Mesendoderm (in vitro differentiated cells): ENCODE measurements at regions not wholly inside any gene's neighbourhood (a gene's known extent, or its start where the extent isn't known, plus 50 kb on each side); places are given as distances from the start of the nearest gene placed in this dataset.

Experiments
- DNase-seq: peaks from one replicate; pipeline ENCODE4 v3.0.0; 2013
- H2AK5ac ChIP-seq: 2 replicates; pipeline ENCODE4 v1.6.1; 2013; ENCODE audit warnings: low read length, inconsistent platforms
- H2BK120ac ChIP-seq: 2 replicates; pipeline ENCODE4 v1.6.1; 2013; ENCODE audit warnings: low read depth, mild to moderate bottlenecking, low read length, moderate library complexity, mixed read lengths
- H2BK15ac ChIP-seq: replicated peaks from 2 replicates; pipeline ENCODE4 v1.6.1; 2013; ENCODE audit warnings: low read depth, mild to moderate bottlenecking, moderate library complexity
- H2BK5ac ChIP-seq: 2 replicates; pipeline ENCODE4 v1.6.1; 2013; ENCODE audit warnings: low read length, inconsistent platforms
- H3K18ac ChIP-seq: 2 replicates; pipeline ENCODE4 v1.6.1; 2013; ENCODE audit warnings: mild to moderate bottlenecking, low read length, mixed read lengths
- H3K23ac ChIP-seq: one replicate; pipeline ENCODE4 v1.6.1; 2013; ENCODE audit warnings: low read length
- H3K27ac ChIP-seq: 2 replicates; pipeline ENCODE4 v1.5.1; 2013; ENCODE audit warnings: low read depth, mild to moderate bottlenecking, inconsistent platforms, low read length, moderate library complexity
- H3K27me3 ChIP-seq: 2 replicates; pipeline ENCODE4 v1.6.1; 2013; ENCODE audit warnings: low read length, control low read depth, mild to moderate bottlenecking, inconsistent platforms; ENCODE audit not compliant: insufficient read depth, poor library complexity
- H3K36me3 ChIP-seq: 2 replicates; pipeline ENCODE4 v1.6.1; 2013; ENCODE audit warnings: low read length, inconsistent platforms; ENCODE audit not compliant: control insufficient read depth, insufficient read depth
- H3K4ac ChIP-seq: one replicate; pipeline ENCODE4 v1.6.1; 2013; ENCODE audit warnings: low read depth, mild to moderate bottlenecking, low read length, moderate library complexity
- H3K4me1 ChIP-seq: 2 replicates; pipeline ENCODE4 v1.6.1; 2013; ENCODE audit warnings: low read depth, low read length, inconsistent platforms; ENCODE audit not compliant: control insufficient read depth
- H3K4me2 ChIP-seq: 2 replicates; pipeline ENCODE4 v1.6.1; 2013; ENCODE audit warnings: low read length
- H3K4me3 ChIP-seq: 2 replicates; pipeline ENCODE4 v1.5.1; 2013; ENCODE audit warnings: mild to moderate bottlenecking, low read length
- H3K56ac ChIP-seq: one replicate; pipeline ENCODE4 v1.6.1; 2013; ENCODE audit warnings: low read length
- H3K79me1 ChIP-seq: 2 replicates; pipeline ENCODE4 v1.6.1; 2013; ENCODE audit warnings: low read length, inconsistent platforms
- H3K79me2 ChIP-seq: 2 replicates; pipeline ENCODE4 v1.6.1; 2013; ENCODE audit warnings: mild to moderate bottlenecking, low read length; ENCODE audit not compliant: control insufficient read depth, insufficient read depth
- H3K9ac ChIP-seq: 2 replicates; pipeline ENCODE4 v1.6.1; 2013; ENCODE audit warnings: low read length, inconsistent platforms
- H4K5ac ChIP-seq: one replicate; pipeline ENCODE4 v1.6.1; 2013; ENCODE audit warnings: low read length
- H4K8ac ChIP-seq: one replicate; pipeline ENCODE4 v1.6.1; 2013; ENCODE audit warnings: low read depth, mild to moderate bottlenecking, control low read depth, low read length, moderate library complexity
- WGBS: extraction: QIAGEN DNeasy Blood & Tissue Kit; methylation state at CpG from one replicate; pipeline ENCODE4 v1.1.7; 2013; ENCODE audit warnings: low lambda C conversion rate, missing lambda C conversion rate; ENCODE audit not compliant: insufficient coverage; ENCODE audit errors: extremely low coverage; 5-methylcytosine and 5-hydroxymethylcytosine counted together

DNA sequence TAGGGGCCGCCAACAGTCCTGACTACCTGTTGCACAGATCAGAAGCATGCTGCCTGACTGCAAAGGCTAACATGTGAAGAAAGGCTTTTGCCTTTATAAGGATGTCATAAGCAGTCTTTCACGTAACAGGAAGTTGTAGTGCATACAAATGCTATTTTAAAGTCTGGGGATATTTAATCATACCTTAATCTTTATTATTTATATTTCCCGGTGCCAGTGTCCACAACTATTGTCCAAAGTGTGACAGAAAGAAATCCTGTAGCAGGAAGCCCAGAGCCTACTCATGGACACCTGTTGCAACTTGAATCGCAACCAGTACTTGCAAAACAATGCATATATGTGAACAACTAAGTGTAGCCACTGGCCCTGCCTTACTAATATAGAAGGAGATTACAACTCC lies 235.8 kb downstream of the ALDH8A1 start:
- H3K79me2 ChIP-seq = no peaks in the 10 kb centered on the region
- no peak overlapping the region for H4K5ac ChIP-seq
- DNase-seq = no peak
- no peak overlapping the region for H3K18ac ChIP-seq
- H3K79me1 ChIP-seq = no peaks in the 10 kb centered on the region
- no peaks in the 10 kb centered on the region for H3K27me3 ChIP-seq
- no peak overlapping the region for H3K27ac ChIP-seq
- no CpG with 5 or more reads among the region's 4 CpGs for WGBS
- no peaks in the 10 kb centered on the region for H3K4me1 ChIP-seq
- H2AK5ac ChIP-seq = no peak overlapping the region
- no peak overlapping the region for H3K4me3 ChIP-seq
- H3K23ac ChIP-seq = no peak overlapping the region
- H2BK5ac ChIP-seq = no peak overlapping the region
- no peak overlapping the region for H2BK15ac ChIP-seq
- H3K4me2 ChIP-seq = no peak overlapping the region
- H3K9ac ChIP-seq = no peak overlapping the region
- H2BK120ac ChIP-seq = no peak overlapping the region
- H3K36me3 ChIP-seq = no peaks in the 10 kb centered on the region
- no peak overlapping the region for H4K8ac ChIP-seq
- no peak overlapping the region for H3K56ac ChIP-seq
- H3K4ac ChIP-seq = no peak overlapping the region

DNA sequence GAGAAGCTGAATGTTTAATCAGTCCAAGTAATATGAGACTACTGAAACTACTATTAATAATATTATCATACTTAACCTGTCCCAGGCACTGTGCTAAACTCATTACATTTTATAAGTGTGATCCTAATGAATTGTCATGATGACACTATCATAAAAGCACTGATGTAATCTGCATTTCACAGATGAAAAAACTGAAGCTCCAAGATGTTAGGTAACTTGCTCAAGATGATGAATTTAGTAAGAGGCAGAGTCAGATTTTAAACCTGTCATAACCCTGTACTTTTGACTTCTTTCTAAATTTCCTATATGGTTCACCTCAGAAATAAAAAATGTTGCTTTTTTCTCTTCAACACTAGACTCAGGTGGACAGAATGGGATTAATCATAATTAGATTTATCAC lies 237.6 kb downstream of the ALDH8A1 start:
- Histone ChIP-seq H3K18ac (no peak overlapping the region), H3K36me3 (no peaks in the 10 kb centered on the region), H3K79me1 (no peaks in the 10 kb centered on the region), H3K4me1 (peaks cover 1% of the 10 kb centered on the region), H3K9ac (no peak overlapping the region), H3K4me3 (no peak overlapping the region), H3K56ac (no peak overlapping the region), H2BK5ac (no peak overlapping the region), H3K27ac (no peak overlapping the region), H3K23ac (no peak overlapping the region), H2BK15ac (no peak overlapping the region), H2BK120ac (no peak overlapping the region), H3K79me2 (no peaks in the 10 kb centered on the region), H4K5ac (no peak overlapping the region), H4K8ac (no peak overlapping the region), H3K27me3 (no peaks in the 10 kb centered on the region), H3K4ac (no peak overlapping the region), H3K4me2 (no peak overlapping the region), H2AK5ac (no peak overlapping the region)
- DNase-seq = no peak

DNA sequence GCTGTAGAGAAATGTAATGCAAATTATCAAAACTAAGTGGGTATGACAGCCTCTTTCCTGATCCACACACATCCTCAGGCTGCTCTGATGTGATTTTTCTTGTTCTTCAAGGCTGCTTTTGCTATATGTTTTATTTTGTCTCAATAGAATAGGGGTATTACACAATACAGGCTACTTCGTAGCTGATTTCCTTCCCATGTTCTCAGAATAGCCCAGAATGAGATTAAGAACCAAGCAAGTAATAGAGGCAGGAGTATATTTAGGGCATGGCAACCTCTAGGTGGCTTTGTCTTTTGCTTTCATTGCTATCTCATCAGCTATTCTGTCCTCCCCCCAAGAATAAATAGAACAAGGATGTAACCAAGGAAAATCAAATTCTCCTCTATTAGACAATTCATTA lies 241.8 kb downstream of the ALDH8A1 start:
- no peaks in the 10 kb centered on the region for H3K36me3 ChIP-seq
- no CpG with 5 or more reads among the region's 1 CpG for WGBS
- no peak overlapping the region for H3K27ac ChIP-seq
- no peak overlapping the region for H2BK120ac ChIP-seq
- H3K18ac ChIP-seq = no peak overlapping the region
- H3K4me1 ChIP-seq = peaks cover 5% of the 10 kb centered on the region
- H3K9ac ChIP-seq = no peak overlapping the region
- no peaks in the 10 kb centered on the region for H3K27me3 ChIP-seq
- H3K79me2 ChIP-seq = no peaks in the 10 kb centered on the region
- no peaks in the 10 kb centered on the region for H3K79me1 ChIP-seq
- H2BK5ac ChIP-seq = no peak overlapping the region
- no peak overlapping the region for H3K4me3 ChIP-seq
- H2BK15ac ChIP-seq = no peak overlapping the region
- H3K4ac ChIP-seq = no peak overlapping the region
- H2AK5ac ChIP-seq = no peak overlapping the region
- H3K4me2 ChIP-seq = no peak overlapping the region
- no peak for DNase-seq
- no peak overlapping the region for H3K23ac ChIP-seq
- no peak overlapping the region for H4K8ac ChIP-seq
- H4K5ac ChIP-seq = no peak overlapping the region
- H3K56ac ChIP-seq = no peak overlapping the region

DNA sequence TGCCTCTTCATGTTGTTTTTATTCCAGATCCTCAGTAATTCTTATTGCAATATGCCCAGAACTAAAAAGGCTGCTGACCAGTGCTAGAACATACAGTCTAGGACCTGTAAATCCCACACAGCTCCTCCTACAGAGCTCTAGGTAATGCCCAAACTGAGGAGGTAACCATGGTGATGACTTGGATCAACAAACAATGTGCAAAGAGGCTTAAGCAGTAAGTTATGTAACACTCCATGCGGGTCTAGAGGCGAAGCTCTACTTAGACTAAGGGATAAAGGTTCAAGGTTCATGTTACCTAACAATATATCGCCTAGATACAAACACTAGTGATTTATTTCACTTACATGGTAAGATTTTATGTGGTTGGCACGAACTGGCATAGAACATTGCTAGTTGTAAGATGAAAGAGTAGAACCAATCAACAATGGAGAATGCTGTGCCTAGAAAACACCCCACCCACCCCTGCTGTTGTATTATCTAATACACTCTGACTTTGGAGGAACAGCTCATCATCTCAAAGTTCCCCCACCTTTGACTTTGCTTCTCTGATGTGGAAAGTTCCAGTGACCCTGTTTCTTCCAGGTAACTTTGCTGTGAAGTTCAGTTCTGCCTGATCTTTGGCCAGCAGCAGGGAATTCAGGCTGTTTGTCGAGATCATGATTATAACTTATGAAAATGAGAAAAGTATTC lies 242.4 kb downstream of the ALDH8A1 start:
- Histone ChIP-seq H2BK120ac (no peak overlapping the region), H3K27ac (no peak overlapping the region), H3K23ac (no peak overlapping the region), H3K4me2 (no peak overlapping the region), H3K36me3 (no peaks in the 10 kb centered on the region), H4K8ac (no peak overlapping the region), H3K9ac (no peak overlapping the region), H4K5ac (no peak overlapping the region), H3K79me2 (no peaks in the 10 kb centered on the region), H3K56ac (no peak overlapping the region), H2BK5ac (no peak overlapping the region), H2AK5ac (no peak overlapping the region), H3K4ac (no peak overlapping the region), H3K18ac (peak overlapping the region; percentile 47), H3K4me1 (peaks cover 5% of the 10 kb centered on the region), H2BK15ac (no peak overlapping the region), H3K27me3 (no peaks in the 10 kb centered on the region), H3K4me3 (no peak overlapping the region), H3K79me1 (no peaks in the 10 kb centered on the region)
- WGBS = no CpG with 5 or more reads among the region's 5 CpGs
- peak; percentile 97 for DNase-seq

GRCh38 chr6:134706806-134707205 lies 243.1 kb downstream of the ALDH8A1 start:
- Histone ChIP-seq H3K23ac (no peak overlapping the region), H3K4ac (no peak overlapping the region), H3K56ac (no peak overlapping the region), H3K36me3 (no peaks in the 10 kb centered on the region), H4K5ac (no peak overlapping the region), H2BK120ac (peak overlapping the region; percentile 51), H4K8ac (no peak overlapping the region), H3K4me1 (peaks cover 5% of the 10 kb centered on the region), H2BK15ac (no peak overlapping the region), H2BK5ac (no peak overlapping the region), H3K4me2 (no peak overlapping the region), H3K4me3 (no peak overlapping the region), H3K79me2 (no peaks in the 10 kb centered on the region), H2AK5ac (no peak overlapping the region), H3K9ac (no peak overlapping the region), H3K27me3 (no peaks in the 10 kb centered on the region), H3K79me1 (no peaks in the 10 kb centered on the region), H3K18ac (peak overlapping the region; percentile 47), H3K27ac (no peak overlapping the region)
- DNase-seq = peak; percentile 85
- no CpG with 5 or more reads among the region's 2 CpGs for WGBS

GRCh38 chr6:134706153-134706552 lies 243.7 kb downstream of the ALDH8A1 start:
- Histone ChIP-seq H3K4me1 (peaks cover 5% of the 10 kb centered on the region), H3K4me2 (no peak overlapping the region), H4K5ac (no peak overlapping the region), H4K8ac (no peak overlapping the region), H3K23ac (no peak overlapping the region), H3K18ac (no peak overlapping the region), H2BK15ac (no peak overlapping the region), H3K79me2 (no peaks in the 10 kb centered on the region), H3K56ac (no peak overlapping the region), H3K4ac (no peak overlapping the region), H3K27ac (no peak overlapping the region), H2AK5ac (no peak overlapping the region), H3K79me1 (no peaks in the 10 kb centered on the region), H3K4me3 (no peak overlapping the region), H3K9ac (no peak overlapping the region), H3K27me3 (no peaks in the 10 kb centered on the region), H3K36me3 (no peaks in the 10 kb centered on the region), H2BK120ac (no peak overlapping the region), H2BK5ac (no peak overlapping the region)
- WGBS = no CpG with 5 or more reads among the region's 3 CpGs
- DNase-seq = peak; percentile 97
